ENCODE measurements at regions not wholly inside any gene's neighbourhood (a gene's known extent, or its start where the extent isn't known, plus 50 kb on each side); places are given as distances from the start of the nearest gene placed in this dataset.

GRCh38 chr3:104989878-104990277 lies 376.8 kb upstream of the ALCAM start:
- Mint-ChIP-seq H3K4me3 (no peak overlapping the region), H3K9me3 (no peaks in the 10 kb centered on the region; a peak in 2 of 5 replicates), H3K27me3 (ENCODE audit: low read depth) (no peaks in the 10 kb centered on the region), H3K4me1 (peaks cover 7% of the 10 kb centered on the region in 2 experiments), H3K36me3 (ENCODE audit: insufficient read depth in 1 of 3, low read depth in 3 of 3) (no peaks in the 10 kb centered on the region; a peak in 1 of 7 replicates), H3K27ac (no peak overlapping the region)
- no peak overlapping the region for H3K56ac ChIP-seq (ENCODE audit: insufficient read length, low read depth, low read length)
- H3K23ac ChIP-seq (ENCODE audit: insufficient read length, low read depth, low read length), result no peak overlapping the region
- no peaks in the 10 kb centered on the region for H4K20me1 ChIP-seq (ENCODE audit: control insufficient read depth, insufficient read depth, insufficient read length)
- no peak overlapping the region for H2BK120ac ChIP-seq (ENCODE audit: low read depth, low read length, poor library complexity, severe bottlenecking)
- H3K4me2 ChIP-seq (ENCODE audit: insufficient read depth, insufficient read length, low read length), result no peak overlapping the region
- H3K4ac ChIP-seq (ENCODE audit: low read depth, low read length), result no peak overlapping the region
- no peak overlapping the region for H3T11ph ChIP-seq (ENCODE audit: low read length)
- H2BK15ac ChIP-seq (ENCODE audit: low read depth, low read length), result no peak overlapping the region
- H3K79me1 ChIP-seq (ENCODE audit: insufficient read depth, low read depth, low read length, poor library complexity, severe bottlenecking), result no peaks in the 10 kb centered on the region
- H2BK5ac ChIP-seq (ENCODE audit: insufficient read length, low read length), result no peak overlapping the region
- no peak overlapping the region for H3K14ac ChIP-seq (ENCODE audit: insufficient read depth, low read length)
- TF ChIP-seq CTCF (conservative IDR thresholded peaks at IDR 0.05), result no peak
- H3K23me2 ChIP-seq (ENCODE audit: insufficient read length, low read depth, low read length, poor library complexity, severe bottlenecking), result no peaks in the 10 kb centered on the region
- no peak overlapping the region for H2BK20ac ChIP-seq (ENCODE audit: low read depth, low read length, poor library complexity, severe bottlenecking)
- no peak overlapping the region for H3K18ac ChIP-seq (ENCODE audit: insufficient read length, low read depth, low read length)
- H4K5ac ChIP-seq (ENCODE audit: insufficient read length, low read depth, low read length), result no peak overlapping the region
- no peaks in the 10 kb centered on the region for H3K4me1 ChIP-seq (ENCODE audit: insufficient read depth, low read length)
- no peak overlapping the region for H3K9ac ChIP-seq (ENCODE audit: extremely low read depth, insufficient read length, low read length)
- no peak overlapping the region for H3K27ac ChIP-seq (ENCODE audit: insufficient read length, low read depth, low read length)
- H3K9me3 ChIP-seq (ENCODE audit: control insufficient read depth, low read depth, low read length), result no peaks in the 10 kb centered on the region
- no peak overlapping the region for H4K8ac ChIP-seq (replicated peaks; ENCODE audit: insufficient read length, low read depth, low read length)
- H3K27me3 ChIP-seq (ENCODE audit: insufficient read depth, low read length), result no peaks in the 10 kb centered on the region
- no peak overlapping the region for H2BK12ac ChIP-seq (ENCODE audit: insufficient read length, low read depth, low read length)
- H2AK5ac ChIP-seq (ENCODE audit: insufficient read length, low read length), result no peak overlapping the region
- H2AFZ ChIP-seq (ENCODE audit: low read length), result no peak overlapping the region
- H4K91ac ChIP-seq (ENCODE audit: insufficient read length, low read depth, low read length), result no peak overlapping the region
- WGBS (ENCODE audit: extremely low coverage, insufficient read length, low lambda C conversion rate), result no CpG with 5 or more reads among the region's 1 CpG
- no peaks in the 10 kb centered on the region for H3K79me2 ChIP-seq (ENCODE audit: insufficient read depth, low read length)
- no peak for DNase-seq
